NCI-H82 (cell line): ENCODE measurements at regions not wholly inside any gene's neighbourhood (a gene's known extent, or its start where the extent isn't known, plus 50 kb on each side); places are given as distances from the start of the nearest gene placed in this dataset.

Experiments used
- DNase-seq: peaks from one replicate; lab custom pipeline; 2025; lab: John Stamatoyannopoulos, UW

- no peak for DNase-seq
These were observed 1476.0 kb downstream of the TBC1D22A start for GRCh38 chr22:48238284-48238915.

GRCh38 chr22:48237466-48238283, 1475.2 kb downstream of the TBC1D22A start:
- no peak for DNase-seq

- DNase-seq = no peak
These were observed 1473.8 kb downstream of the TBC1D22A start for GRCh38 chr22:48236261-48236660.

- no peak for DNase-seq
These were observed 1473.3 kb downstream of the TBC1D22A start for GRCh38 chr22:48235744-48236143.

- no peak for DNase-seq
These were observed 1471.6 kb downstream of the TBC1D22A start for GRCh38 chr22:48234011-48234410.

- DNase-seq = no peak
These were observed 1471.1 kb downstream of the TBC1D22A start for GRCh38 chr22:48233586-48233985.

GRCh38 chr22:48228468-48228867, 1466.0 kb downstream of the TBC1D22A start:
- no peak for DNase-seq

- no peak for DNase-seq
These were observed 1465.0 kb downstream of the TBC1D22A start for GRCh38 chr22:48227341-48228018.

- DNase-seq = no peak
These were observed 1463.9 kb downstream of the TBC1D22A start for GRCh38 chr22:48226026-48227013.

GRCh38 chr22:48224332-48224731, 1461.9 kb downstream of the TBC1D22A start:
- DNase-seq = no peak

GRCh38 chr22:48223488-48224190, 1461.2 kb downstream of the TBC1D22A start:
- DNase-seq = no peak

- no peak for DNase-seq
These were observed 1460.5 kb downstream of the TBC1D22A start for GRCh38 chr22:48222742-48223487.

GRCh38 chr22:48218889-48219420, 1456.5 kb downstream of the TBC1D22A start:
- DNase-seq = no peak

GRCh38 chr22:48217596-48217995, 1455.1 kb downstream of the TBC1D22A start:
- DNase-seq = no peak

- DNase-seq = no peak
These were observed 1450.3 kb downstream of the TBC1D22A start for GRCh38 chr22:48212727-48213126.

- DNase-seq = no peak
These were observed 1448.4 kb downstream of the TBC1D22A start for GRCh38 chr22:48210812-48211211.

GRCh38 chr22:48210198-48210580, 1447.7 kb downstream of the TBC1D22A start:
- DNase-seq = no peak

- no peak for DNase-seq
These were observed 1447.2 kb downstream of the TBC1D22A start for GRCh38 chr22:48209473-48210197.

- DNase-seq = no peak
These were observed 1446.4 kb downstream of the TBC1D22A start for GRCh38 chr22:48208894-48209293.
